ENCODE measurements at regions not wholly inside any gene's neighbourhood (a gene's known extent, or its start where the extent isn't known, plus 50 kb on each side); places are given as distances from the start of the nearest gene placed in this dataset.

DNA sequence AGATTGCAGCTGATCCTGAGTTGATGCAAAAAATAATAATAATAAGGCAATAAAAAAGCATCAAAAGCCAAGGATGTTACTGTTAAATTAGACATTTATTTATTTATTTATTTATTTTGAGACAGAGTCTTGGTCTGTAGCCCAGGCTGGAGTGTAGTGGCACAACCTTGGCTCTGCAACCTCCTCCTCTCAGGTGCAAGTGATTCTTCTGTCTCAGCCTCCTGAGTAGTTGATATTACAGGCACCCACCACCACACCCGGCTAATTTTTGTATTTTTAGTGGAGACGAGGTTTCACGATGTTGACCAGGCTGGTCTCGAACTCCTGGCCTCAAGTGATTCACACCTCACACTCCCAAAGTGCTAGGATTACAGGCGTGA, 465.5 kb upstream of the NRP1 start:
- TF ChIP-seq, protein P1, sequence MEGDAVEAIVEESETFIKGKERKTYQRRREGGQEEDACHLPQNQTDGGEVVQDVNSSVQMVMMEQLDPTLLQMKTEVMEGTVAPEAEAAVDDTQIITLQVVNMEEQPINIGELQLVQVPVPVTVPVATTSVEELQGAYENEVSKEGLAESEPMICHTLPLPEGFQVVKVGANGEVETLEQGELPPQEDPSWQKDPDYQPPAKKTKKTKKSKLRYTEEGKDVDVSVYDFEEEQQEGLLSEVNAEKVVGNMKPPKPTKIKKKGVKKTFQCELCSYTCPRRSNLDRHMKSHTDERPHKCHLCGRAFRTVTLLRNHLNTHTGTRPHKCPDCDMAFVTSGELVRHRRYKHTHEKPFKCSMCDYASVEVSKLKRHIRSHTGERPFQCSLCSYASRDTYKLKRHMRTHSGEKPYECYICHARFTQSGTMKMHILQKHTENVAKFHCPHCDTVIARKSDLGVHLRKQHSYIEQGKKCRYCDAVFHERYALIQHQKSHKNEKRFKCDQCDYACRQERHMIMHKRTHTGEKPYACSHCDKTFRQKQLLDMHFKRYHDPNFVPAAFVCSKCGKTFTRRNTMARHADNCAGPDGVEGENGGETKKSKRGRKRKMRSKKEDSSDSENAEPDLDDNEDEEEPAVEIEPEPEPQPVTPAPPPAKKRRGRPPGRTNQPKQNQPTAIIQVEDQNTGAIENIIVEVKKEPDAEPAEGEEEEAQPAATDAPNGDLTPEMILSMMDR (IDR thresholded peaks at IDR 0.05), result no peak
- no peak for TF ChIP-seq EP300 (IDR thresholded peaks at IDR 0.05)
